RWPE1 (cell line): ENCODE measurements at regions not wholly inside any gene's neighbourhood (a gene's known extent, or its start where the extent isn't known, plus 50 kb on each side); places are given as distances from the start of the nearest gene placed in this dataset.

Experiments
- CTCF ChIA-PET: fragments of 350-600 bp; sonication (Branson Sonifier 250); formaldehyde crosslinking; extraction: SDS; loops from one replicate; lab custom pipeline; 2021; lab: Yijun Ruan, JAX
- POLR2A ChIA-PET: fragments of 400-600 bp; formaldehyde crosslinking; extraction: SDS; loops from one replicate; lab custom pipeline; 2020; ENCODE audit warnings: antibody characterized with exemption; ENCODE audit not compliant: low non-redundant PET; lab: Yijun Ruan, JAX
- DNase-seq: peaks from one replicate; pipeline ENCODE4 v3.0.0; 2012; ENCODE audit warnings: low spot score
- H3K27ac ChIP-seq: fragments of 450-650 bp; 2 replicates; pipeline ENCODE4 v1.5.1; 2017
- TF ChIP-seq, protein P1 (sequence below): fragments of 450-650 bp; conservative IDR thresholded peaks from 2 replicates; pipeline ENCODE4 v1.5.1; 2017; ENCODE audit warnings: low read depth, mild to moderate bottlenecking

GRCh38 chr13:21957833-21958232 lies 287.0 kb downstream of the FGF9 start:
- ChIA-PET CTCF (no interaction called here), POLR2A (no interaction called here)
- TF ChIP-seq, protein P1, sequence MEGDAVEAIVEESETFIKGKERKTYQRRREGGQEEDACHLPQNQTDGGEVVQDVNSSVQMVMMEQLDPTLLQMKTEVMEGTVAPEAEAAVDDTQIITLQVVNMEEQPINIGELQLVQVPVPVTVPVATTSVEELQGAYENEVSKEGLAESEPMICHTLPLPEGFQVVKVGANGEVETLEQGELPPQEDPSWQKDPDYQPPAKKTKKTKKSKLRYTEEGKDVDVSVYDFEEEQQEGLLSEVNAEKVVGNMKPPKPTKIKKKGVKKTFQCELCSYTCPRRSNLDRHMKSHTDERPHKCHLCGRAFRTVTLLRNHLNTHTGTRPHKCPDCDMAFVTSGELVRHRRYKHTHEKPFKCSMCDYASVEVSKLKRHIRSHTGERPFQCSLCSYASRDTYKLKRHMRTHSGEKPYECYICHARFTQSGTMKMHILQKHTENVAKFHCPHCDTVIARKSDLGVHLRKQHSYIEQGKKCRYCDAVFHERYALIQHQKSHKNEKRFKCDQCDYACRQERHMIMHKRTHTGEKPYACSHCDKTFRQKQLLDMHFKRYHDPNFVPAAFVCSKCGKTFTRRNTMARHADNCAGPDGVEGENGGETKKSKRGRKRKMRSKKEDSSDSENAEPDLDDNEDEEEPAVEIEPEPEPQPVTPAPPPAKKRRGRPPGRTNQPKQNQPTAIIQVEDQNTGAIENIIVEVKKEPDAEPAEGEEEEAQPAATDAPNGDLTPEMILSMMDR, result no peak
- H3K27ac ChIP-seq, result no peak overlapping the region
- DNase-seq, result no peak

DNA sequence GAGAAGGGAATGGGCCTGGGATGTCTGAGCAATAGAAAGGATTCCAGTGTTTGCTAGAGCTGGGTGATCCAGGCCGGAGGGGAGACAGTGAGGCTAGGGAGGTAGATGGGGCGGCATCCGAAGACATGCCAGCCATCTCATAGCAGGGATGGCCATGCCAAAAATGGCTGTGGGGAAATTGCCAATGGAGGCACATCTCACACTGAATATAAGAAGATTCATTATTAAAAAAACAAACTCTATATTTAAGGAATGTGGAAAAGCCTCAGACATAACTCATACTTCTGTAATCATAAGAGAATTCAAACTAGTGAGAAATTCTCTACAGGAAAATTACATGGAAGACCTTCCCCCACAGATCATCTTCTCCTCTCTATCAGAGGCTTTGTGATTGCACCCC lies 289.2 kb downstream of the FGF9 start:
- H3K27ac ChIP-seq, result no peak overlapping the region
- CTCF ChIA-PET, result no interaction called here
- POLR2A ChIA-PET, result no interaction called here
- TF ChIP-seq, protein P1, result no peak
- DNase-seq, result no peak

GRCh38 chr13:21964686-21965085 lies 293.8 kb downstream of the FGF9 start:
- DNase-seq, result no peak
- no peak overlapping the region for H3K27ac ChIP-seq
- ChIA-PET POLR2A (no interaction called here), CTCF (no interaction called here)
- TF ChIP-seq, protein P1, result no peak

DNA sequence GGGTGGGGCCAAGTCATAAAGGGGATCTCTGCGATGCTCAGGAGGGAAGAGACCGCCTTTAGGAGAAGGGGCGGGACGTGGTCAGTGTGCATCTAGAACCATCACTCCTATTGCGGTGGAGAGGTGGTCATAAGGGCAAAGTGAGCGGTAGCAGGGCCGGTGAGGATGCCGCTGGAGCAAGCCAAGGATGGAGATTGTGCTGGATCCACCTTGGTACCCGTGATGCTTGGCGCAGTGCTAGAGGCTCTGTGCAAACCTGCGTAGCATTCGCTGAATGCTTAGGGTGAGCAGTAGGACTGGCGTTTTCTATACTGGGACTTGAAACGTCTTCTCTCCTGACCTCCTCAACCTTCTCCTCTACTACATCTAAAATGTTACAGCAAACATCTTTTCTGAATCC lies 294.2 kb downstream of the FGF9 start:
- ChIA-PET POLR2A (no interaction called here), CTCF (no interaction called here)
- TF ChIP-seq, protein P1, result no peak
- DNase-seq, result no peak
- no peak overlapping the region for H3K27ac ChIP-seq

DNA sequence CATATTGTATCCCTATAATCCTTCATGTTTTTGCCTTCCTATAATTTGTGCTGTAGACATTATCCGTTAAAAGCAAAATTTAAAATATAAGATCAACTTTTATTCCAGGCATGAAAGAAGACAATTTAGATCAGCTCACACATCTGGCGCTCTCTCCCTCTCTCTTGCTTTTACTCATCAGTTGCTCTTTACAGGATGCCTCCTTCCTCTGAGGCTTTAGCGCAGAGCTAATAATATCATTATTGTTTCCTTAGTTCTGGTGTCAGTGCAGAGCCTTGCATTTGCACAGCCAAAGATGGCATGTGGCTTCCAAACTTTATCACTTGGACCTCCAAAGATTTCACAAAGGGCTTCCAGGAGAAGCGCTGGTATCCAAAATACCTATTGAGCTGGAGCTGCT lies 295.1 kb downstream of the FGF9 start:
- DNase-seq, result no peak
- ChIA-PET CTCF (no interaction called here), POLR2A (no interaction called here)
- TF ChIP-seq, protein P1, result no peak
- no peak overlapping the region for H3K27ac ChIP-seq

- POLR2A ChIA-PET, result no interaction called here
- DNase-seq, result no peak
- TF ChIP-seq, protein P1, result no peak
- CTCF ChIA-PET, result no interaction called here
- no peak overlapping the region for H3K27ac ChIP-seq
Measured at GRCh38 chr13:21967871-21968270, 297.0 kb downstream of the FGF9 start.

DNA sequence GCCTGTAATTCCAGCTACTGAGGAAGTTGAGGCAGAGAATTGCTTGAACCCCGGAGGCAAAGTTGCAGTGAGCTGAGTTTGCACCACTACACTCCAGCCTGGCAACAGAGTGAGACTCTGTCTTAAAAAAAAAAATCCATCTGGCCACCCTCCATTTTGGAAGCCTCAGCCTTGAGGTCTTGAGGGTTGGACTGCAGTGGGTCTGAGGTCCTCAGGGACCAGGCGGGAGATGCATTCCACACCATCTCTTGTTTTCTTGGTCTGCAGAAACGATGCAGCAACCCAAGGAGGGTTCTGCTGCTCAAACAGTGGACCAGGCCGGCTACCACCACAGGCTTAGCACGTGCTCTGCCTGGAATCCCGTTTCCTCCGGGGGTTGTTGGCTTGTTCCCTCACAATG lies 299.3 kb downstream of the FGF9 start:
- DNase-seq, result no peak
- ChIA-PET POLR2A (no interaction called here), CTCF (no interaction called here)
- H3K27ac ChIP-seq, result no peak overlapping the region
- TF ChIP-seq, protein P1, result no peak
